HEK293 (cell line): ENCODE measurements at regions not wholly inside any gene's neighbourhood (a gene's known extent, or its start where the extent isn't known, plus 50 kb on each side); places are given as distances from the start of the nearest gene placed in this dataset.

Experiments
- CTCF ChIA-PET: fragments of 350-600 bp; formaldehyde crosslinking; extraction: SDS; loops from one replicate; lab custom pipeline; 2021; ENCODE audit warnings: antibody characterized with exemption; lab: Yijun Ruan, JAX
- POLR2A ChIA-PET: fragments of 300-600 bp; formaldehyde crosslinking; extraction: SDS; loops from one replicate; lab custom pipeline; 2020; ENCODE audit warnings: antibody characterized with exemption, inconsistent platforms; lab: Yijun Ruan, JAX
- H3K27ac ChIP-seq: fragments of 200-500 bp; sonication (Bioruptor generic); 2 replicates; pipeline ENCODE4 v1.5.1; 2014; ENCODE audit warnings: low read depth, low read length, control low read depth, inconsistent platforms; ENCODE audit errors: extremely low read depth
- H3K36me3 ChIP-seq, 2 experiments: fragments of 200-500 bp in 1 of 2; sonication (Bioruptor generic) in 1 of 2; 1 replicate in 1 of 2; 2 replicates in 1 of 2; pipeline ENCODE4 v1.5.1; 2014 to 2017; ENCODE audit warnings: inconsistent platforms in 2 of 2, low read length in 2 of 2; ENCODE audit not compliant: control insufficient read depth in 2 of 2, insufficient read depth in 1 of 2
- H3K4me1 ChIP-seq: fragments of 200-500 bp; sonication (Bioruptor generic); 2 replicates; pipeline ENCODE4 v1.5.1; 2014; ENCODE audit warnings: mild to moderate bottlenecking, low read length, inconsistent platforms; ENCODE audit not compliant: control insufficient read depth, insufficient read depth
- H3K4me3 ChIP-seq: 2 replicates; pipeline ENCODE4 v1.5.1; 2011; ENCODE audit warnings: low read depth, mild to moderate bottlenecking, control low read depth, low read length, moderate library complexity
- H3K9me3 ChIP-seq: fragments of 200-500 bp; sonication (Bioruptor generic); 2 replicates; pipeline ENCODE4 v1.5.1; 2014; ENCODE audit warnings: low read depth, low read length, inconsistent platforms; ENCODE audit not compliant: control insufficient read depth, insufficient read depth
- GLI4 ChIP-seq: fragments of 450-650 bp; formaldehyde crosslinking; IDR thresholded peaks from 2 replicates; pipeline ENCODE4 v1.5.1; 2016; ENCODE audit warnings: missing biosample characterization, missing genetic modification characterization
- IKZF3 ChIP-seq: fragments of 450-650 bp; IDR thresholded peaks from 2 replicates; pipeline ENCODE4 v1.5.0; 2018; ENCODE audit warnings: missing biosample characterization, mild to moderate bottlenecking, missing genetic modification characterization, moderate library complexity
- KLF17 ChIP-seq: fragments of 450-650 bp; formaldehyde crosslinking; IDR thresholded peaks from 2 replicates; pipeline ENCODE4 v1.5.1; 2016; ENCODE audit warnings: missing biosample characterization, missing genetic modification characterization
- MEIS1 ChIP-seq: sonication (generic); formaldehyde crosslinking; IDR thresholded peaks from 2 replicates; pipeline ENCODE4 v1.8.1; 2022; ENCODE audit warnings: missing genetic modification reagents, mild to moderate bottlenecking, borderline replicate concordance
- PBX3 ChIP-seq: sonication (generic); formaldehyde crosslinking; IDR thresholded peaks from 2 replicates; pipeline ENCODE4 v1.8.1; 2022; ENCODE audit warnings: mild to moderate bottlenecking, moderate library complexity, missing genetic modification reagents
- SALL2 ChIP-seq: fragments of 450-650 bp; formaldehyde crosslinking; IDR thresholded peaks from 2 replicates; pipeline ENCODE4 v1.5.0; 2017; ENCODE audit warnings: missing biosample characterization, mild to moderate bottlenecking, missing genetic modification characterization, borderline replicate concordance
- ZBTB48 ChIP-seq: fragments of 450-650 bp; formaldehyde crosslinking; IDR thresholded peaks from 2 replicates; pipeline ENCODE4 v1.5.1; 2016; ENCODE audit warnings: missing biosample characterization, missing genetic modification characterization
- ZFP37 ChIP-seq: fragments of 450-650 bp; formaldehyde crosslinking; IDR thresholded peaks from 2 replicates; pipeline ENCODE4 v1.5.1; 2016; ENCODE audit warnings: missing biosample characterization, missing genetic modification characterization
- ZNF341 ChIP-seq: fragments of 450-650 bp; formaldehyde crosslinking; IDR thresholded peaks from 2 replicates; pipeline ENCODE4; 2016; ENCODE audit warnings: low read depth, missing biosample characterization, missing genetic modification characterization
- ZNF449 ChIP-seq: fragments of 450-650 bp; formaldehyde crosslinking; IDR thresholded peaks from 2 replicates; pipeline ENCODE4 v1.5.1; 2017; ENCODE audit warnings: missing biosample characterization, mild to moderate bottlenecking, missing genetic modification characterization, moderate library complexity
- ZNF501 ChIP-seq: fragments of 450-650 bp; formaldehyde crosslinking; IDR thresholded peaks from 2 replicates; pipeline ENCODE4 v1.5.1; 2016; ENCODE audit warnings: missing biosample characterization, missing genetic modification characterization
- ZNF658 ChIP-seq: fragments of 450-650 bp; formaldehyde crosslinking; IDR thresholded peaks from 2 replicates; pipeline ENCODE4; 2016; ENCODE audit warnings: missing biosample characterization, missing genetic modification characterization
- ZNF660 ChIP-seq: fragments of 450-650 bp; IDR thresholded peaks from 2 replicates; pipeline ENCODE4 v1.5.1; 2018; ENCODE audit warnings: missing biosample characterization, mild to moderate bottlenecking, missing genetic modification characterization
- TF ChIP-seq, protein P1 (sequence below): fragments of 450-650 bp; formaldehyde crosslinking; IDR thresholded peaks from 2 replicates; pipeline ENCODE4 v1.5.1; 2016; ENCODE audit warnings: missing biosample characterization, missing genetic modification characterization
- TF ChIP-seq, protein P2 (sequence below): fragments of 450-650 bp; formaldehyde crosslinking; conservative IDR thresholded peaks from 2 replicates; pipeline ENCODE4 v1.5.1; 2016; ENCODE audit warnings: low read depth, missing biosample characterization, missing genetic modification characterization
- TF ChIP-seq, protein P3 (sequence below): fragments of 450-650 bp; formaldehyde crosslinking; IDR thresholded peaks from 2 replicates; pipeline ENCODE4 v1.5.1; 2017; ENCODE audit warnings: missing biosample characterization, missing genetic modification characterization
- TF ChIP-seq, protein P4 (sequence below): fragments of 450-650 bp; formaldehyde crosslinking; optimal IDR thresholded peaks from 2 replicates; pipeline ENCODE3; 2016; ENCODE audit warnings: missing biosample characterization, mild to moderate bottlenecking, missing genetic modification characterization
- TF ChIP-seq, protein P5 (sequence below): fragments of 450-650 bp; formaldehyde crosslinking; IDR thresholded peaks from 2 replicates; pipeline ENCODE4 v1.5.1; 2016; ENCODE audit warnings: missing biosample characterization, missing genetic modification characterization, borderline replicate concordance

GRCh38 chr9:94030318-94031179 lies 53.7 kb upstream of the PTPDC1 start:
- Histone ChIP-seq H3K4me1 (no peaks in the 10 kb centered on the region; the same call in 1 of the 2 replicates), H3K27ac (peak overlapping the region; percentile 55; the same call in 1 of the 2 replicates), H3K4me3 (peak overlapping the region; percentile 83), H3K36me3 (no peaks in the 10 kb centered on the region), H3K9me3 (no peaks in the 10 kb centered on the region)
- CTCF ChIA-PET: interaction anchor here (0.6 to 2.3 kb wide), 5 partner anchors 11 to 182 kb away, joined by 3 to 7 read pairs (median 4); no protein-coding TSS in a partner anchor
- POLR2A ChIA-PET: interaction anchor here (0.6 kb wide), 1 partner anchor 109 kb away, joined by 4 read pairs; no protein-coding TSS in a partner anchor
- TF ChIP-seq ZNF660 (tag by site-specific recombination): peak; percentile 32; the same call in 1 of the 2 replicates
- TF ChIP-seq ZNF658 (tag by site-specific recombination): no peak
- peak; percentile 99 for TF ChIP-seq ZBTB48 (tag by site-specific recombination)
- TF ChIP-seq MEIS1: no peak
- TF ChIP-seq GLI4 (tag by site-specific recombination): 0 out of 2 replicates have a peak, but pooled peaks have one; percentile 80
- no peak for TF ChIP-seq SALL2
- TF ChIP-seq, protein P1, sequence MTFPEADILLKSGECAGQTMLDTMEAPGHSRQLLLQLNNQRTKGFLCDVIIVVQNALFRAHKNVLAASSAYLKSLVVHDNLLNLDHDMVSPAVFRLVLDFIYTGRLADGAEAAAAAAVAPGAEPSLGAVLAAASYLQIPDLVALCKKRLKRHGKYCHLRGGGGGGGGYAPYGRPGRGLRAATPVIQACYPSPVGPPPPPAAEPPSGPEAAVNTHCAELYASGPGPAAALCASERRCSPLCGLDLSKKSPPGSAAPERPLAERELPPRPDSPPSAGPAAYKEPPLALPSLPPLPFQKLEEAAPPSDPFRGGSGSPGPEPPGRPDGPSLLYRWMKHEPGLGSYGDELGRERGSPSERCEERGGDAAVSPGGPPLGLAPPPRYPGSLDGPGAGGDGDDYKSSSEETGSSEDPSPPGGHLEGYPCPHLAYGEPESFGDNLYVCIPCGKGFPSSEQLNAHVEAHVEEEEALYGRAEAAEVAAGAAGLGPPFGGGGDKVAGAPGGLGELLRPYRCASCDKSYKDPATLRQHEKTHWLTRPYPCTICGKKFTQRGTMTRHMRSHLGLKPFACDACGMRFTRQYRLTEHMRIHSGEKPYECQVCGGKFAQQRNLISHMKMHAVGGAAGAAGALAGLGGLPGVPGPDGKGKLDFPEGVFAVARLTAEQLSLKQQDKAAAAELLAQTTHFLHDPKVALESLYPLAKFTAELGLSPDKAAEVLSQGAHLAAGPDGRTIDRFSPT (tag by site-specific recombination): peak; percentile 83
- TF ChIP-seq KLF17 (tag by site-specific recombination): peak; percentile 54
- TF ChIP-seq, protein P2, sequence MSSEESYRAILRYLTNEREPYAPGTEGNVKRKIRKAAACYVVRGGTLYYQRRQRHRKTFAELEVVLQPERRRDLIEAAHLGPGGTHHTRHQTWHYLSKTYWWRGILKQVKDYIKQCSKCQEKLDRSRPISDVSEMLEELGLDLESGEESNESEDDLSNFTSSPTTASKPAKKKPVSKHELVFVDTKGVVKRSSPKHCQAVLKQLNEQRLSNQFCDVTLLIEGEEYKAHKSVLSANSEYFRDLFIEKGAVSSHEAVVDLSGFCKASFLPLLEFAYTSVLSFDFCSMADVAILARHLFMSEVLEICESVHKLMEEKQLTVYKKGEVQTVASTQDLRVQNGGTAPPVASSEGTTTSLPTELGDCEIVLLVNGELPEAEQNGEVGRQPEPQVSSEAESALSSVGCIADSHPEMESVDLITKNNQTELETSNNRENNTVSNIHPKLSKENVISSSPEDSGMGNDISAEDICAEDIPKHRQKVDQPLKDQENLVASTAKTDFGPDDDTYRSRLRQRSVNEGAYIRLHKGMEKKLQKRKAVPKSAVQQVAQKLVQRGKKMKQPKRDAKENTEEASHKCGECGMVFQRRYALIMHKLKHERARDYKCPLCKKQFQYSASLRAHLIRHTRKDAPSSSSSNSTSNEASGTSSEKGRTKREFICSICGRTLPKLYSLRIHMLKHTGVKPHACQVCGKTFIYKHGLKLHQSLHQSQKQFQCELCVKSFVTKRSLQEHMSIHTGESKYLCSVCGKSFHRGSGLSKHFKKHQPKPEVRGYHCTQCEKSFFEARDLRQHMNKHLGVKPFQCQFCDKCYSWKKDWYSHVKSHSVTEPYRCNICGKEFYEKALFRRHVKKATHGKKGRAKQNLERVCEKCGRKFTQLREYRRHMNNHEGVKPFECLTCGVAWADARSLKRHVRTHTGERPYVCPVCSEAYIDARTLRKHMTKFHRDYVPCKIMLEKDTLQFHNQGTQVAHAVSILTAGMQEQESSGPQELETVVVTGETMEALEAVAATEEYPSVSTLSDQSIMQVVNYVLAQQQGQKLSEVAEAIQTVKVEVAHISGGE: peak; percentile 43; the same call in 1 of the 2 replicates
- TF ChIP-seq ZNF501 (tag by site-specific recombination): peak; percentile 64; the same call in 1 of the 2 replicates
- TF ChIP-seq IKZF3 (tag by site-specific recombination): 0 out of 2 replicates have a peak, but pooled peaks have one; percentile 9
- TF ChIP-seq PBX3: peak; percentile 89; the same call in 1 of the 2 replicates
- TF ChIP-seq, protein P3, sequence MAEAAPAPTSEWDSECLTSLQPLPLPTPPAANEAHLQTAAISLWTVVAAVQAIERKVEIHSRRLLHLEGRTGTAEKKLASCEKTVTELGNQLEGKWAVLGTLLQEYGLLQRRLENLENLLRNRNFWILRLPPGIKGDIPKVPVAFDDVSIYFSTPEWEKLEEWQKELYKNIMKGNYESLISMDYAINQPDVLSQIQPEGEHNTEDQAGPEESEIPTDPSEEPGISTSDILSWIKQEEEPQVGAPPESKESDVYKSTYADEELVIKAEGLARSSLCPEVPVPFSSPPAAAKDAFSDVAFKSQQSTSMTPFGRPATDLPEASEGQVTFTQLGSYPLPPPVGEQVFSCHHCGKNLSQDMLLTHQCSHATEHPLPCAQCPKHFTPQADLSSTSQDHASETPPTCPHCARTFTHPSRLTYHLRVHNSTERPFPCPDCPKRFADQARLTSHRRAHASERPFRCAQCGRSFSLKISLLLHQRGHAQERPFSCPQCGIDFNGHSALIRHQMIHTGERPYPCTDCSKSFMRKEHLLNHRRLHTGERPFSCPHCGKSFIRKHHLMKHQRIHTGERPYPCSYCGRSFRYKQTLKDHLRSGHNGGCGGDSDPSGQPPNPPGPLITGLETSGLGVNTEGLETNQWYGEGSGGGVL (tag by site-specific recombination): peak; percentile 38; the same call in 1 of the 2 replicates
- TF ChIP-seq, protein P4, sequence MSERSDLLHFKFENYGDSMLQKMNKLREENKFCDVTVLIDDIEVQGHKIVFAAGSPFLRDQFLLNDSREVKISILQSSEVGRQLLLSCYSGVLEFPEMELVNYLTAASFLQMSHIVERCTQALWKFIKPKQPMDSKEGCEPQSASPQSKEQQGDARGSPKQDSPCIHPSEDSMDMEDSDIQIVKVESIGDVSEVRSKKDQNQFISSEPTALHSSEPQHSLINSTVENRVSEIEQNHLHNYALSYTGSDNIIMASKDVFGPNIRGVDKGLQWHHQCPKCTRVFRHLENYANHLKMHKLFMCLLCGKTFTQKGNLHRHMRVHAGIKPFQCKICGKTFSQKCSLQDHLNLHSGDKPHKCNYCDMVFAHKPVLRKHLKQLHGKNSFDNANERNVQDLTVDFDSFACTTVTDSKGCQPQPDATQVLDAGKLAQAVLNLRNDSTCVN: peak; percentile 91
- TF ChIP-seq ZNF449 (tag by site-specific recombination): no peak
- TF ChIP-seq, protein P5, sequence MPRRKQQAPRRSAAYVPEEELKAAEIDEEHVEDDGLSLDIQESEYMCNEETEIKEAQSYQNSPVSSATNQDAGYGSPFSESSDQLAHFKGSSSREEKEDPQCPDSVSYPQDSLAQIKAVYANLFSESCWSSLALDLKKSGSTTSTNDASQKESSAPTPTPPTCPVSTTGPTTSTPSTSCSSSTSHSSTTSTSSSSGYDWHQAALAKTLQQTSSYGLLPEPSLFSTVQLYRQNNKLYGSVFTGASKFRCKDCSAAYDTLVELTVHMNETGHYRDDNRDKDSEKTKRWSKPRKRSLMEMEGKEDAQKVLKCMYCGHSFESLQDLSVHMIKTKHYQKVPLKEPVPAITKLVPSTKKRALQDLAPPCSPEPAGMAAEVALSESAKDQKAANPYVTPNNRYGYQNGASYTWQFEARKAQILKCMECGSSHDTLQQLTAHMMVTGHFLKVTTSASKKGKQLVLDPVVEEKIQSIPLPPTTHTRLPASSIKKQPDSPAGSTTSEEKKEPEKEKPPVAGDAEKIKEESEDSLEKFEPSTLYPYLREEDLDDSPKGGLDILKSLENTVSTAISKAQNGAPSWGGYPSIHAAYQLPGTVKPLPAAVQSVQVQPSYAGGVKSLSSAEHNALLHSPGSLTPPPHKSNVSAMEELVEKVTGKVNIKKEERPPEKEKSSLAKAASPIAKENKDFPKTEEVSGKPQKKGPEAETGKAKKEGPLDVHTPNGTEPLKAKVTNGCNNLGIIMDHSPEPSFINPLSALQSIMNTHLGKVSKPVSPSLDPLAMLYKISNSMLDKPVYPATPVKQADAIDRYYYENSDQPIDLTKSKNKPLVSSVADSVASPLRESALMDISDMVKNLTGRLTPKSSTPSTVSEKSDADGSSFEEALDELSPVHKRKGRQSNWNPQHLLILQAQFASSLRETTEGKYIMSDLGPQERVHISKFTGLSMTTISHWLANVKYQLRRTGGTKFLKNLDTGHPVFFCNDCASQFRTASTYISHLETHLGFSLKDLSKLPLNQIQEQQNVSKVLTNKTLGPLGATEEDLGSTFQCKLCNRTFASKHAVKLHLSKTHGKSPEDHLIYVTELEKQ (tag by site-specific recombination): no peak
- TF ChIP-seq ZFP37 (tag by site-specific recombination): 0 out of 2 replicates have a peak, but pooled peaks have one; percentile 33
- TF ChIP-seq ZNF341: peak; percentile 72
